K562 (cell line): ENCODE measurements at regions not wholly inside any gene's neighbourhood (a gene's known extent, or its start where the extent isn't known, plus 50 kb on each side); places are given as distances from the start of the nearest gene placed in this dataset.

Source experiments
- ATAC-seq: fragments of 200-7000 bp; cut with Tn5 transposase; 3 replicates; pipeline ENCODE4 v1.9.1; 2020; ENCODE audit warnings: moderate library complexity
- BruUV-seq: library from RNA; stranded (reverse); fragments of 400-500 nt; replicated peaks from 2 replicates; lab custom pipeline; 2021; lab: Mats Ljungman, UMichigan
- CTCF ChIA-PET: fragments of 300-600 bp; formaldehyde crosslinking; extraction: SDS; loops from one replicate; lab custom pipeline; 2021; ENCODE audit warnings: low intra/inter-chr PET ratio; lab: Yijun Ruan, JAX
- POLR2A ChIA-PET: fragments of 300-600, 350-650 bp; sonication (Branson Sonifier 250); formaldehyde crosslinking; extraction: SDS; loops from one replicate; lab custom pipeline; 2021; ENCODE audit warnings: antibody characterized with exemption, inconsistent platforms; lab: Yijun Ruan, JAX
- DNase-seq, 4 experiments: peaks; one replicate each; pipeline versions ENCODE4 v3.0.0 to v3.0.0-alpha.2; 2011 to 2018; ENCODE audit warnings: low spot score in 3 of 4, mixed read lengths in 3 of 4; ENCODE audit errors: extremely low read depth in 1 of 4
- FAIRE-seq: peaks from 2 replicates; lab custom pipeline; 2011; peaks lifted over from hg19 to GRCh38; lab: Jason Lieb, UNC
- H2AFZ ChIP-seq: 2 replicates; pipeline ENCODE4 v1.6.0; 2011; ENCODE audit warnings: low read depth, low read length, control low read depth, inconsistent platforms
- H3K27ac ChIP-seq: fragments of 200-600 bp; 3 replicates; pipeline ENCODE4 v1.8.0; 2011; ENCODE audit warnings: low read depth, mild to moderate bottlenecking, control low read depth, inconsistent platforms, low read length, moderate library complexity, mixed read lengths; ENCODE audit errors: extremely low read depth
- H3K27me3 ChIP-seq, 2 experiments: fragments of 300-600 bp in 1 of 2; 2 replicates in 1 of 2; 3 replicates in 1 of 2; pipeline versions ENCODE4 v1.6.0 to v1.8.0; 2011; ENCODE audit warnings: inconsistent platforms in 2 of 2, low read length in 2 of 2, mild to moderate bottlenecking in 1 of 2, mixed read lengths in 1 of 2, moderate library complexity in 1 of 2; ENCODE audit not compliant: control insufficient read depth in 2 of 2, insufficient read depth in 2 of 2
- H3K36me3 ChIP-seq: fragments of 300-600 bp; 3 replicates; pipeline ENCODE4 v1.8.0; 2011; ENCODE audit warnings: mild to moderate bottlenecking, low read length, inconsistent platforms; ENCODE audit not compliant: control insufficient read depth, insufficient read depth
- H3K4me1 ChIP-seq, 2 experiments: fragments of 200-600 bp in 1 of 2; replicated peaks in 1 of 2; 2 replicates in 1 of 2; 3 replicates in 1 of 2; pipeline versions ENCODE4 v1.5.1 to v1.8.0; 2011; ENCODE audit warnings: inconsistent platforms in 2 of 2, low read length in 2 of 2, mild to moderate bottlenecking in 1 of 2, mixed read lengths in 1 of 2, moderate library complexity in 1 of 2; ENCODE audit not compliant: control insufficient read depth in 2 of 2, insufficient read depth in 2 of 2
- H3K4me2 ChIP-seq: 2 replicates; pipeline ENCODE4 v1.6.1; 2011; ENCODE audit warnings: low read length, control low read depth, inconsistent platforms, mixed read lengths; ENCODE audit not compliant: insufficient read depth
- H3K4me3 ChIP-seq: fragments of 200-600 bp; sonication (generic), shearing (Covaris generic); 2 replicates; pipeline ENCODE4 v1.5.1; 2016; ENCODE audit warnings: control low read depth, inconsistent platforms
- H3K79me2 ChIP-seq: fragments of 200-600 bp; 3 replicates; pipeline ENCODE4 v1.8.0; 2011; ENCODE audit warnings: low read length, inconsistent platforms; ENCODE audit not compliant: control insufficient read depth, insufficient read depth
- H3K9ac ChIP-seq, 2 experiments: 2 replicates each; pipeline versions ENCODE4 v1.6.0 to v1.6.1; 2011; ENCODE audit warnings: low read depth in 2 of 2, low read length in 2 of 2, control low read depth in 1 of 2, inconsistent platforms in 1 of 2, mild to moderate bottlenecking in 1 of 2, mixed read lengths in 1 of 2; ENCODE audit not compliant: insufficient read depth in 1 of 2
- H3K9me1 ChIP-seq: one replicate; pipeline ENCODE4 v1.6.0; 2011; ENCODE audit warnings: inconsistent platforms, mild to moderate bottlenecking, low read length, moderate library complexity; ENCODE audit not compliant: control insufficient read depth, insufficient read depth
- H3K9me3 ChIP-seq: replicated peaks from 2 replicates; pipeline ENCODE4 v1.5.1; 2011; ENCODE audit warnings: low read depth, low read length, inconsistent platforms; ENCODE audit not compliant: control insufficient read depth, insufficient read depth
- H4K20me1 ChIP-seq: replicated peaks from 2 replicates; pipeline ENCODE4 v1.6.1; 2011; ENCODE audit warnings: low read length, inconsistent platforms, mixed read lengths; ENCODE audit not compliant: control insufficient read depth, insufficient read depth
- BDP1 ChIP-seq: IDR thresholded peaks from 3 replicates; pipeline ENCODE4 v1.6.1; 2011; ENCODE audit not compliant: insufficient read length, insufficient read depth
- CAMTA2 ChIP-seq: fragments of 250-450 bp; sonication (Bioruptor Pico); conservative IDR thresholded peaks from 2 replicates; pipeline ENCODE4 v1.5.1; 2022
- EGR1 ChIP-seq: fragments of 450-650 bp; conservative IDR thresholded peaks from 2 replicates; pipeline ENCODE4 v1.6.1; 2017; ENCODE audit warnings: mild to moderate bottlenecking
- MTF1 ChIP-seq: fragments of 250-450 bp; sonication (Bioruptor Pico); IDR thresholded peaks from 2 replicates; pipeline ENCODE4 v1.9.0; 2021; ENCODE audit warnings: moderate library complexity, mild to moderate bottlenecking, inconsistent platforms, borderline replicate concordance
- NR3C1 ChIP-seq: sonication (generic); formaldehyde crosslinking; IDR thresholded peaks from 2 replicates; pipeline ENCODE4 v1.8.1; 2022; ENCODE audit warnings: missing genetic modification reagents
- POLR2G ChIP-seq: fragments of 200-400 bp; formaldehyde crosslinking; IDR thresholded peaks from 2 replicates; pipeline ENCODE4 v1.6.1; 2017; ENCODE audit warnings: low read depth, mild to moderate bottlenecking, antibody characterized with exemption, low read length, moderate library complexity
- PYGO2 ChIP-seq: fragments of 450-650 bp; IDR thresholded peaks from 2 replicates; pipeline ENCODE4 v1.6.1; 2016; ENCODE audit warnings: mild to moderate bottlenecking, missing genetic modification characterization, moderate library complexity, missing compliant biosample characterization
- RAD21 ChIP-seq, 2 experiments: fragments of 250-450 bp in 1 of 2; fragments of 450-650 bp in 1 of 2; sonication (Bioruptor Pico) in 1 of 2; formaldehyde crosslinking in 1 of 2; IDR thresholded peaks in 1 of 2; conservative IDR thresholded peaks in 1 of 2; 2 replicates each; pipeline versions ENCODE4 v1.4.0 to v1.8.0; 2020 to 2022; ENCODE audit warnings: mild to moderate bottlenecking in 2 of 2, moderate library complexity in 1 of 2
- RAD51 ChIP-seq: fragments of 450-650 bp; IDR thresholded peaks from 2 replicates; pipeline ENCODE4 v1.7.1; 2016; ENCODE audit warnings: low read depth, mild to moderate bottlenecking, borderline replicate concordance
- RBM22 ChIP-seq: fragments of 200-400 bp; formaldehyde crosslinking; IDR thresholded peaks from 2 replicates; pipeline ENCODE4 v1.6.1; 2018; ENCODE audit warnings: low read length, low read depth; ENCODE audit not compliant: poor library complexity, severe bottlenecking
- SMARCA5 ChIP-seq: fragments of 450-650 bp; IDR thresholded peaks from 2 replicates; pipeline ENCODE4 v1.6.1; 2016
- TBL1XR1 ChIP-seq, 2 experiments: IDR thresholded peaks; 2 replicates each; pipeline ENCODE4 v1.6.1; 2012; ENCODE audit warnings: improper control_type of control experiment in 2 of 2, low read length in 2 of 2, mild to moderate bottlenecking in 1 of 2
- TOE1 ChIP-seq, 2 experiments: fragments of 450-650 bp in 1 of 2; sonication (generic) in 1 of 2; formaldehyde crosslinking in 1 of 2; IDR thresholded peaks; 2 replicates each; pipeline versions ENCODE4 v1.7.1 to v1.8.0; 2016 to 2022; ENCODE audit warnings: borderline replicate concordance in 2 of 2, mild to moderate bottlenecking in 2 of 2, antibody characterized with exemption in 1 of 2, inconsistent platforms in 1 of 2, low read depth in 1 of 2, missing genetic modification reagents in 1 of 2, moderate library complexity in 1 of 2
- TRIM25 ChIP-seq: fragments of 450-650 bp; IDR thresholded peaks from 2 replicates; pipeline ENCODE4 v1.7.0; 2016; ENCODE audit warnings: borderline replicate concordance
- ZBTB1 ChIP-seq: sonication (generic); formaldehyde crosslinking; IDR thresholded peaks from 2 replicates; pipeline ENCODE4 v1.8.1; 2023; ENCODE audit warnings: missing genetic modification reagents, low read depth, mild to moderate bottlenecking, borderline replicate concordance
- ZFP91 ChIP-seq: sonication (generic); formaldehyde crosslinking; IDR thresholded peaks from 2 replicates; pipeline ENCODE4 v1.8.0; 2022; ENCODE audit warnings: mild to moderate bottlenecking, missing genetic modification reagents
- WGBS: fragments of 100-300 bp; shearing (Covaris generic); methylation state at CpG from one replicate; pipeline ENCODE4 v1.1.6; 2016; ENCODE audit warnings: low coverage, mixed read lengths; ENCODE audit not compliant: insufficient coverage; ENCODE audit errors: missing lambda C conversion rate; 5-methylcytosine and 5-hydroxymethylcytosine counted together
- in situ Hi-C: fragments of 300-500 bp; cut with MboI; formaldehyde crosslinking; loops from 4 replicates; pipeline ENCODE4 v1.15.0; 2018; ENCODE audit warnings: inconsistent platforms, mixed read lengths
- intact Hi-C: fragments of 100-400 bp; cut with micrococcal nuclease; formaldehyde crosslinking; loops from 2 replicates; pipeline ENCODE4 v1.14.2; 2022

- TF ChIP-seq ZBTB1 = no peak
Measured at GRCh38 chr1:65509912-65510680, 89.6 kb downstream of the LEPR start (continued).

- Histone ChIP-seq H3K4me3 (no peak overlapping the region), H3K9ac (no peak overlapping the region), H2AFZ (peak overlapping the region; percentile 91), H4K20me1 (no peaks in the 10 kb centered on the region), H3K9me1 (no peaks in the 10 kb centered on the region), H3K4me1 (peaks cover 0 to 29% of the 10 kb centered on the region in 2 experiments; a peak in 2 of 5 replicates), H3K27me3 (no peaks in the 10 kb centered on the region), H3K27ac (no peak overlapping the region), H3K4me2 (no peak overlapping the region), H3K36me3 (no peaks in the 10 kb centered on the region), H3K79me2 (no peaks in the 10 kb centered on the region), H3K9me3 (no peaks in the 10 kb centered on the region)
- DNase-seq = no peak
- no peak for FAIRE-seq
- POLR2A ChIA-PET = interaction anchor here (1.0 to 1.2 kb wide), 2 partner anchors 7 to 31 kb away, joined by 3 to 6 read pairs; no protein-coding TSS in a partner anchor
- BruUV-seq = no TSS peak
- intact Hi-C loops = no loop called here
- TF ChIP-seq BDP1 (no peak), POLR2G (no peak), RAD51 (no peak), RBM22 (no peak), MTF1 (CRISPR knock-in tag) (no peak), TBL1XR1 (IDR thresholded peaks at IDR 0.05; ENCODE audit: low read length in 2 of 2) (no peak), TRIM25 (no peak), RAD21 (CRISPR knock-in tag; conservative IDR thresholded peaks at IDR 0.05 in 1 of 2, IDR thresholded peaks at IDR 0.05 in 1 of 2) (no peak), TOE1 (IDR thresholded peaks at IDR 0.05; ENCODE audit: borderline replicate concordance) (no peak), TOE1 (CRISPR knock-in tag; IDR thresholded peaks at IDR 0.05; ENCODE audit: borderline replicate concordance, low read depth) (no peak), ZFP91 (CRISPR knock-in tag) (no peak), EGR1 (no peak), NR3C1 (no peak), PYGO2 (tag) (no peak), CAMTA2 (CRISPR knock-in tag) (no peak), SMARCA5 (no peak)
- CTCF ChIA-PET = no interaction called here
- ATAC-seq = no peak
- in situ Hi-C loops = no loop called here
- 58% methylated on average over 1 of the region's 1 CpG for WGBS
Measured at GRCh38 chr1:65510961-65511360, 90.5 kb downstream of the LEPR start.
